Endothelial cell of umbilical vein (primary cell): ENCODE measurements at regions not wholly inside any gene's neighbourhood (a gene's known extent, or its start where the extent isn't known, plus 50 kb on each side); places are given as distances from the start of the nearest gene placed in this dataset.

ENCODE experiments used
- BruUV-seq: library from RNA; stranded (reverse); fragments of 400-500 nt; replicated peaks from 2 replicates; lab custom pipeline; 2021; lab: Mats Ljungman, UMichigan
- CTCF ChIA-PET: fragments of 300-600, 350-600 bp; sonication (Branson Sonifier 250); formaldehyde crosslinking; loops from one replicate; lab custom pipeline; 2021; ENCODE audit warnings: antibody characterized with exemption, inconsistent platforms; lab: Charles Lee
- POLR2A ChIA-PET: fragments of 300-600, 350-600 bp; sonication (Branson Sonifier 250); formaldehyde crosslinking; loops from one replicate; lab custom pipeline; 2021; ENCODE audit warnings: antibody characterized with exemption, inconsistent platforms; lab: Charles Lee
- DNase-seq: peaks from one replicate; pipeline ENCODE4 v3.0.0-alpha.2; 2011; ENCODE audit warnings: low read depth, low spot score
- FAIRE-seq: peaks from 2 replicates; lab custom pipeline; 2011; peaks lifted over from hg19 to GRCh38; lab: Jason Lieb, UNC
- H2AFZ ChIP-seq: 2 replicates; pipeline ENCODE4 v1.6.0; 2012; ENCODE audit warnings: low read depth, low read length, control low read depth, inconsistent platforms
- H3K27ac ChIP-seq: 2 replicates; pipeline ENCODE4 v1.5.1; 2011; ENCODE audit warnings: low read depth, mild to moderate bottlenecking, control low read depth, low read length, moderate library complexity; ENCODE audit not compliant: insufficient read depth
- H3K27me3 ChIP-seq, 2 experiments: 2 replicates each; pipeline versions ENCODE4 v1.6.0 to v1.6.1; 2011; ENCODE audit warnings: low read length in 2 of 2, mixed read lengths in 1 of 2; ENCODE audit not compliant: control insufficient read depth in 2 of 2, insufficient read depth in 2 of 2
- H3K36me3 ChIP-seq, 2 experiments: 2 replicates in 1 of 2; 3 replicates in 1 of 2; pipeline ENCODE4 v1.5.1; 2011; ENCODE audit warnings: low read length in 2 of 2, mild to moderate bottlenecking in 1 of 2, moderate library complexity in 1 of 2; ENCODE audit not compliant: control insufficient read depth in 2 of 2, insufficient read depth in 2 of 2; ENCODE audit errors: extremely low read depth in 1 of 2
- H3K4me1 ChIP-seq: 3 replicates; pipeline ENCODE4 v1.5.1; 2011; ENCODE audit warnings: mild to moderate bottlenecking, low read length; ENCODE audit not compliant: control insufficient read depth, insufficient read depth; ENCODE audit errors: extremely low read depth
- H3K4me2 ChIP-seq: 2 replicates; pipeline ENCODE4 v1.6.1; 2011; ENCODE audit warnings: low read length, control low read depth, mixed read lengths; ENCODE audit not compliant: insufficient read depth
- H3K4me3 ChIP-seq, 3 experiments: fragments of 200-600 bp in 1 of 3; sonication (generic), shearing (Covaris generic) in 1 of 3; replicated peaks in 1 of 3; 2 replicates each; pipeline ENCODE4 v1.5.1; 2011 to 2016; ENCODE audit warnings: control low read depth in 3 of 3, low read length in 3 of 3, mild to moderate bottlenecking in 2 of 3, inconsistent platforms in 1 of 3, low read depth in 1 of 3, moderate library complexity in 1 of 3; ENCODE audit not compliant: insufficient read depth in 1 of 3
- H3K79me2 ChIP-seq: 2 replicates; pipeline ENCODE4 v1.6.0; 2012; ENCODE audit warnings: low read length, inconsistent platforms; ENCODE audit not compliant: control insufficient read depth, insufficient read depth
- H3K9ac ChIP-seq: replicated peaks from 2 replicates; pipeline ENCODE3; 2011; ENCODE audit warnings: low read length, control low read depth; ENCODE audit not compliant: insufficient read depth; ENCODE audit errors: extremely low read depth
- H3K9me1 ChIP-seq: replicated peaks from 3 replicates; pipeline ENCODE4 v1.6.0; 2011; ENCODE audit warnings: mild to moderate bottlenecking, low read length; ENCODE audit not compliant: control insufficient read depth, insufficient read depth; ENCODE audit errors: extremely low read depth
- H3K9me3 ChIP-seq: replicated peaks from 2 replicates; pipeline ENCODE4 v1.5.1; 2012; ENCODE audit warnings: low read length, inconsistent platforms; ENCODE audit not compliant: control insufficient read depth, insufficient read depth
- H4K20me1 ChIP-seq: replicated peaks from 2 replicates; pipeline ENCODE3; 2011; ENCODE audit warnings: mild to moderate bottlenecking, low read length; ENCODE audit not compliant: control insufficient read depth, insufficient read depth; ENCODE audit errors: extremely low read depth
- CTCF ChIP-seq, 2 donors: IDR thresholded peaks; 1 replicate in 1 of 2; 2 replicates in 1 of 2; pipeline ENCODE4 v1.5.1; 2011; ENCODE audit warnings: low read length in 2 of 2, mild to moderate bottlenecking in 2 of 2, moderate library complexity in 2 of 2, control low read depth in 1 of 2, inconsistent platforms in 1 of 2, low read depth in 1 of 2; ENCODE audit not compliant: insufficient read depth in 1 of 2; ENCODE audit errors: extremely low read depth in 1 of 2
- EZH2 ChIP-seq: IDR thresholded peaks from 2 replicates; pipeline ENCODE4 v1.6.1; 2012; ENCODE audit warnings: borderline replicate concordance, low read depth, mild to moderate bottlenecking, moderate library complexity, low read length, inconsistent platforms; ENCODE audit not compliant: severe bottlenecking
- FOS ChIP-seq: IDR thresholded peaks from 2 replicates; pipeline ENCODE4 v1.6.1; 2011; ENCODE audit warnings: mild to moderate bottlenecking, low read length, moderate library complexity, borderline replicate concordance; ENCODE audit not compliant: insufficient read depth
- GATA2 ChIP-seq: IDR thresholded peaks from 2 replicates; pipeline ENCODE4 v1.7.0; 2011; ENCODE audit warnings: low read depth, mild to moderate bottlenecking, moderate library complexity, mixed read lengths, low read length; ENCODE audit not compliant: insufficient read length, insufficient read depth
- JUN ChIP-seq: IDR thresholded peaks from 2 replicates; pipeline ENCODE4 v1.6.1; 2011; ENCODE audit warnings: borderline replicate concordance, low read depth; ENCODE audit not compliant: insufficient read length, insufficient read depth
- MYC ChIP-seq: IDR thresholded peaks from one replicate; pipeline ENCODE4 v1.6.1; 2011; ENCODE audit warnings: mild to moderate bottlenecking, low read depth, low read length
- POLR2A ChIP-seq: IDR thresholded peaks from 2 replicates; pipeline ENCODE4 v1.6.1; 2012; ENCODE audit warnings: low read depth, mild to moderate bottlenecking, control low read depth, low read length
- POLR2AphosphoS5 ChIP-seq: IDR thresholded peaks from 2 replicates; pipeline ENCODE4 v1.6.1; 2012; ENCODE audit warnings: low read depth, mild to moderate bottlenecking, control low read depth, low read length, moderate library complexity; ENCODE audit not compliant: insufficient read depth
- dilution Hi-C: fragments of 300-500 bp; cut with MboI; formaldehyde crosslinking; loops from one replicate; pipeline ENCODE4 v1.15.0; 2019; ENCODE audit warnings: low sequenced_read_pairs; ENCODE audit not compliant: extremely low pct_ligation_motif_present
- intact Hi-C: fragments of 100-400 bp; cut with micrococcal nuclease; formaldehyde crosslinking; loops from one replicate; pipeline ENCODE4 v1.10.0; 2022
- TF ChIP-seq, protein P1 (sequence below): IDR thresholded peaks from 2 replicates; pipeline ENCODE4 v1.6.1; 2011; ENCODE audit not compliant: insufficient read depth, insufficient read length

GRCh38 chr7:112649560-112649959, 140.6 kb downstream of the TMEM168 start:
- CTCF ChIA-PET, result no interaction called here
- dilution Hi-C loops, result no loop called here
- no TSS peak for BruUV-seq

DNA sequence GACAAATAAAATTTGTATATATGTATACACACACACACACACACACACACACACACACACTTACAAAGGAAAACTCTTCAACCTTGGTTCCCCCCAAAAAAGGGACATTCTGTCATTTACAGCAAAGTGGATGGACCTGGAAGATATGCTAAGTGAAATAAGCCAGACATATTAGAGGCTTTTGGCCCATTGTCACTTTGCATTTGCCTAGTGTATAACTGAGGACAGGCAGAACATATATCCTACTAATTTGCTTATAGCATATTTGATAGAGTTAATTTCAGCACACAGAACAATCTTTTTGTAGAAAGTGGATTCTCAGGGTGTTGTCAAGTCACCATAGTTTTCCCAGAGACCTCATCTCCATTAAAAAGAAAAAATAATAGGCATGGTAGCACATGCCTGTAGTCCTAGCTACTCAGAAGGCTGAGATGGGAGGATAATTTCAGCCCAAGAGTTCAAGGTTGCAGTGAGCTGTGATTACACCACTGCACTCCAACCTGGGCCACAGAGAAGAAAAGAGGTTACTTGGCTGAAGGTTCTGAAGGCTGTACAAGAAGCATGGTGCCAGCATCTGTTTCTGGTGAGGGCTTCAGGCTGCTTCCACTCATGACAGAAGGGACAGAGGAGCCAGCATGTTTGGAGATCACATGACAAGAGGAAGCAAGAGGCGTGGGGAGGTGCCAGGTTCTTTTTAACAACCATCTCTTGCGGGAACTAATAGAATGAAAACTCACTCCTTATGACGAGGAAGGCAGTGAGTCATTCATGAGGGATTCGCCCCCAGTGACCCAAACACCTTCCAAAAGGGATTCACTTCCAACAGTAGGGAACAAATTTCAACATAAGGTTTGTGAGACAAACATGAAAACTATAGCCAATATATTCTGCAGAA, 135.6 kb downstream of the TMEM168 start:
- H3K27me3 ChIP-seq, result no peaks in the 10 kb centered on the region
- DNase-seq, result no peak
- dilution Hi-C loops (no loop called here), intact Hi-C loops (no loop called here)
- no peak overlapping the region for H3K4me3 ChIP-seq
- H3K4me1 ChIP-seq, result no peaks in the 10 kb centered on the region
- ChIA-PET POLR2A (no interaction called here), CTCF (no interaction called here)
- no peak overlapping the region for H2AFZ ChIP-seq
- H3K9me3 ChIP-seq, result no peaks in the 10 kb centered on the region
- no peak for FAIRE-seq
- no peaks in the 10 kb centered on the region for H4K20me1 ChIP-seq
- BruUV-seq, result no TSS peak
- no peaks in the 10 kb centered on the region for H3K36me3 ChIP-seq
- no peak overlapping the region for H3K4me2 ChIP-seq
- H3K27ac ChIP-seq, result no peak overlapping the region
- no peaks in the 10 kb centered on the region for H3K9me1 ChIP-seq
- H3K79me2 ChIP-seq, result no peaks in the 10 kb centered on the region
- TF ChIP-seq POLR2A, result no peak
- TF ChIP-seq JUN, result no peak
- no peak for TF ChIP-seq GATA2
- TF ChIP-seq MYC, result no peak
- TF ChIP-seq FOS, result no peak
- no peak for TF ChIP-seq CTCF (IDR thresholded peaks at IDR 0.05; ENCODE audit: extremely low read depth in 1 of 2, insufficient read depth in 1 of 2, low read depth in 1 of 2, low read length in 2 of 2)
- TF ChIP-seq POLR2AphosphoS5, result no peak
- no peak for TF ChIP-seq EZH2
- TF ChIP-seq, protein P1, sequence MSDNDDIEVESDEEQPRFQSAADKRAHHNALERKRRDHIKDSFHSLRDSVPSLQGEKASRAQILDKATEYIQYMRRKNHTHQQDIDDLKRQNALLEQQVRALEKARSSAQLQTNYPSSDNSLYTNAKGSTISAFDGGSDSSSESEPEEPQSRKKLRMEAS, result no peak
- H3K9ac ChIP-seq, result no peak overlapping the region

More at GRCh38 chr7:112649560-112649959, 140.6 kb downstream of the TMEM168 start:
- FAIRE-seq (no peak), DNase-seq (no peak)
- no peaks in the 10 kb centered on the region for H3K27me3 ChIP-seq
- no peak overlapping the region for H3K4me2 ChIP-seq
- H3K9me3 ChIP-seq, result no peaks in the 10 kb centered on the region
- no peak overlapping the region for H3K9ac ChIP-seq
- no peaks in the 10 kb centered on the region for H4K20me1 ChIP-seq
- H3K9me1 ChIP-seq, result no peaks in the 10 kb centered on the region
- intact Hi-C loops, result no loop called here
- H3K36me3 ChIP-seq, result no peaks in the 10 kb centered on the region
- POLR2A ChIA-PET, result no interaction called here
- no peak overlapping the region for H3K27ac ChIP-seq
- H3K4me3 ChIP-seq, result no peak overlapping the region
- H2AFZ ChIP-seq, result no peak overlapping the region
- H3K4me1 ChIP-seq, result no peaks in the 10 kb centered on the region
- TF ChIP-seq MYC (no peak), JUN (peak; percentile 29), FOS (no peak), POLR2A (no peak), GATA2 (no peak), EZH2 (no peak), POLR2AphosphoS5 (no peak)
- TF ChIP-seq, protein P1, result no peak
- no peaks in the 10 kb centered on the region for H3K79me2 ChIP-seq
